A673 (cell line): ENCODE measurements at regions not wholly inside any gene's neighbourhood (a gene's known extent, or its start where the extent isn't known, plus 50 kb on each side); places are given as distances from the start of the nearest gene placed in this dataset.
"Not testable (repeated sequence)": the region's sequence is repeated elsewhere in the genome, so short reads cannot be mapped to it uniquely, and the experiment has no call there.

Experiments
- EZH2 ChIP-seq: fragments of 200-600 bp; sonication (generic); IDR thresholded peaks from 2 replicates; pipeline ENCODE4 v1.6.1; 2017; ENCODE audit warnings: borderline replicate concordance, low read depth, mild to moderate bottlenecking, mixed read lengths, antibody characterized with exemption, low read length; ENCODE audit not compliant: poor library complexity, severe bottlenecking
- TF ChIP-seq, protein P1 (sequence below): fragments of 300-800, 200-600 bp; sonication (generic); conservative IDR thresholded peaks from 2 replicates; pipeline ENCODE4 v1.5.1; 2017; ENCODE audit warnings: low read depth, mild to moderate bottlenecking, antibody characterized with exemption, low read length, moderate library complexity, mixed read lengths

GRCh38 chr7:81141257-81142205, 222.7 kb upstream of the SEMA3C start:
- TF ChIP-seq, protein P1, sequence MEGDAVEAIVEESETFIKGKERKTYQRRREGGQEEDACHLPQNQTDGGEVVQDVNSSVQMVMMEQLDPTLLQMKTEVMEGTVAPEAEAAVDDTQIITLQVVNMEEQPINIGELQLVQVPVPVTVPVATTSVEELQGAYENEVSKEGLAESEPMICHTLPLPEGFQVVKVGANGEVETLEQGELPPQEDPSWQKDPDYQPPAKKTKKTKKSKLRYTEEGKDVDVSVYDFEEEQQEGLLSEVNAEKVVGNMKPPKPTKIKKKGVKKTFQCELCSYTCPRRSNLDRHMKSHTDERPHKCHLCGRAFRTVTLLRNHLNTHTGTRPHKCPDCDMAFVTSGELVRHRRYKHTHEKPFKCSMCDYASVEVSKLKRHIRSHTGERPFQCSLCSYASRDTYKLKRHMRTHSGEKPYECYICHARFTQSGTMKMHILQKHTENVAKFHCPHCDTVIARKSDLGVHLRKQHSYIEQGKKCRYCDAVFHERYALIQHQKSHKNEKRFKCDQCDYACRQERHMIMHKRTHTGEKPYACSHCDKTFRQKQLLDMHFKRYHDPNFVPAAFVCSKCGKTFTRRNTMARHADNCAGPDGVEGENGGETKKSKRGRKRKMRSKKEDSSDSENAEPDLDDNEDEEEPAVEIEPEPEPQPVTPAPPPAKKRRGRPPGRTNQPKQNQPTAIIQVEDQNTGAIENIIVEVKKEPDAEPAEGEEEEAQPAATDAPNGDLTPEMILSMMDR = not testable (repeated sequence)
- not testable (repeated sequence) for TF ChIP-seq EZH2
